K562 (cell line): ENCODE measurements at regions not wholly inside any gene's neighbourhood (a gene's known extent, or its start where the extent isn't known, plus 50 kb on each side); places are given as distances from the start of the nearest gene placed in this dataset.

Experiments used
- ATAC-seq: fragments of 200-7000 bp; cut with Tn5 transposase; 3 replicates; pipeline ENCODE4 v1.9.1; 2020; ENCODE audit warnings: moderate library complexity
- BruUV-seq: library from RNA; stranded (reverse); fragments of 400-500 nt; replicated peaks from 2 replicates; lab custom pipeline; 2021; lab: Mats Ljungman, UMichigan
- CTCF ChIA-PET: fragments of 300-600 bp; formaldehyde crosslinking; extraction: SDS; loops from one replicate; lab custom pipeline; 2021; ENCODE audit warnings: low intra/inter-chr PET ratio; lab: Yijun Ruan, JAX
- POLR2A ChIA-PET: fragments of 300-600, 350-650 bp; sonication (Branson Sonifier 250); formaldehyde crosslinking; extraction: SDS; loops from one replicate; lab custom pipeline; 2021; ENCODE audit warnings: antibody characterized with exemption, inconsistent platforms; lab: Yijun Ruan, JAX
- DNase-seq, 4 experiments: peaks; one replicate each; pipeline versions ENCODE4 v3.0.0 to v3.0.0-alpha.2; 2011 to 2018; ENCODE audit warnings: low spot score in 3 of 4, mixed read lengths in 3 of 4; ENCODE audit errors: extremely low read depth in 1 of 4
- FAIRE-seq: peaks from 2 replicates; lab custom pipeline; 2011; peaks lifted over from hg19 to GRCh38; lab: Jason Lieb, UNC
- H2AFZ ChIP-seq: 2 replicates; pipeline ENCODE4 v1.6.0; 2011; ENCODE audit warnings: low read depth, low read length, control low read depth, inconsistent platforms
- H3K27ac ChIP-seq: fragments of 200-600 bp; 3 replicates; pipeline ENCODE4 v1.8.0; 2011; ENCODE audit warnings: low read depth, mild to moderate bottlenecking, control low read depth, inconsistent platforms, low read length, moderate library complexity, mixed read lengths; ENCODE audit errors: extremely low read depth
- H3K27me3 ChIP-seq, 2 experiments: fragments of 300-600 bp in 1 of 2; 2 replicates in 1 of 2; 3 replicates in 1 of 2; pipeline versions ENCODE4 v1.6.0 to v1.8.0; 2011; ENCODE audit warnings: inconsistent platforms in 2 of 2, low read length in 2 of 2, mild to moderate bottlenecking in 1 of 2, mixed read lengths in 1 of 2, moderate library complexity in 1 of 2; ENCODE audit not compliant: control insufficient read depth in 2 of 2, insufficient read depth in 2 of 2
- H3K36me3 ChIP-seq: fragments of 300-600 bp; 3 replicates; pipeline ENCODE4 v1.8.0; 2011; ENCODE audit warnings: mild to moderate bottlenecking, low read length, inconsistent platforms; ENCODE audit not compliant: control insufficient read depth, insufficient read depth
- H3K4me1 ChIP-seq, 2 experiments: fragments of 200-600 bp in 1 of 2; replicated peaks in 1 of 2; 2 replicates in 1 of 2; 3 replicates in 1 of 2; pipeline versions ENCODE4 v1.5.1 to v1.8.0; 2011; ENCODE audit warnings: inconsistent platforms in 2 of 2, low read length in 2 of 2, mild to moderate bottlenecking in 1 of 2, mixed read lengths in 1 of 2, moderate library complexity in 1 of 2; ENCODE audit not compliant: control insufficient read depth in 2 of 2, insufficient read depth in 2 of 2
- H3K4me2 ChIP-seq: 2 replicates; pipeline ENCODE4 v1.6.1; 2011; ENCODE audit warnings: low read length, control low read depth, inconsistent platforms, mixed read lengths; ENCODE audit not compliant: insufficient read depth
- H3K4me3 ChIP-seq: fragments of 200-600 bp; sonication (generic), shearing (Covaris generic); 2 replicates; pipeline ENCODE4 v1.5.1; 2016; ENCODE audit warnings: control low read depth, inconsistent platforms
- H3K79me2 ChIP-seq: fragments of 200-600 bp; 3 replicates; pipeline ENCODE4 v1.8.0; 2011; ENCODE audit warnings: low read length, inconsistent platforms; ENCODE audit not compliant: control insufficient read depth, insufficient read depth
- H3K9ac ChIP-seq, 2 experiments: 2 replicates each; pipeline versions ENCODE4 v1.6.0 to v1.6.1; 2011; ENCODE audit warnings: low read depth in 2 of 2, low read length in 2 of 2, control low read depth in 1 of 2, inconsistent platforms in 1 of 2, mild to moderate bottlenecking in 1 of 2, mixed read lengths in 1 of 2; ENCODE audit not compliant: insufficient read depth in 1 of 2
- H3K9me1 ChIP-seq: one replicate; pipeline ENCODE4 v1.6.0; 2011; ENCODE audit warnings: inconsistent platforms, mild to moderate bottlenecking, low read length, moderate library complexity; ENCODE audit not compliant: control insufficient read depth, insufficient read depth
- H3K9me3 ChIP-seq: replicated peaks from 2 replicates; pipeline ENCODE4 v1.5.1; 2011; ENCODE audit warnings: low read depth, low read length, inconsistent platforms; ENCODE audit not compliant: control insufficient read depth, insufficient read depth
- H4K20me1 ChIP-seq: replicated peaks from 2 replicates; pipeline ENCODE4 v1.6.1; 2011; ENCODE audit warnings: low read length, inconsistent platforms, mixed read lengths; ENCODE audit not compliant: control insufficient read depth, insufficient read depth
- BCOR ChIP-seq: fragments of 450-650 bp; IDR thresholded peaks from 2 replicates; pipeline ENCODE4 v1.6.1; 2016
- ESRRA ChIP-seq: fragments of 450-650 bp; IDR thresholded peaks from 2 replicates; pipeline ENCODE4 v1.6.1; 2014; ENCODE audit warnings: low read depth, mild to moderate bottlenecking, moderate library complexity, borderline replicate concordance
- GMEB1 ChIP-seq: fragments of 250-450 bp; sonication (Bioruptor Pico); IDR thresholded peaks from 2 replicates; pipeline ENCODE4 v1.4.0; 2020; ENCODE audit warnings: mild to moderate bottlenecking
- HMGXB4 ChIP-seq: sonication (generic); formaldehyde crosslinking; IDR thresholded peaks from 2 replicates; pipeline ENCODE4 v1.8.1; 2023; ENCODE audit warnings: mild to moderate bottlenecking, missing genetic modification reagents
- HNRNPK ChIP-seq: fragments of 200-400 bp; formaldehyde crosslinking; IDR thresholded peaks from one replicate; pipeline ENCODE4 v1.6.1; 2018; ENCODE audit warnings: mild to moderate bottlenecking, low read depth, low read length; ENCODE audit not compliant: poor library complexity, severe bottlenecking
- ILF3 ChIP-seq: fragments of 450-650 bp; IDR thresholded peaks from 2 replicates; pipeline ENCODE4 v1.6.1; 2018; ENCODE audit warnings: antibody characterized with exemption, mild to moderate bottlenecking, moderate library complexity, borderline replicate concordance
- KAT8 ChIP-seq: fragments of 450-650 bp; IDR thresholded peaks from 2 replicates; pipeline ENCODE4 v1.6.1; 2016; ENCODE audit warnings: low read depth, mild to moderate bottlenecking
- MBD1 ChIP-seq: fragments of 250-450 bp; sonication (Bioruptor Pico); IDR thresholded peaks from 2 replicates; pipeline ENCODE4 v1.8.0; 2022; ENCODE audit warnings: inconsistent platforms
- NFE2 ChIP-seq: IDR thresholded peaks from 2 replicates; pipeline ENCODE4 v1.6.1; 2014; ENCODE audit warnings: antibody characterized with exemption, low read depth
- PRPF4 ChIP-seq: fragments of 200-400 bp; formaldehyde crosslinking; IDR thresholded peaks from one replicate; pipeline ENCODE4 v1.6.1; 2017; ENCODE audit warnings: low read length, low read depth, mild to moderate bottlenecking; ENCODE audit not compliant: insufficient read depth, poor library complexity, severe bottlenecking
- SMAD1 ChIP-seq: fragments of 150-350 bp; IDR thresholded peaks from 2 replicates; pipeline ENCODE4 v1.6.1; 2014; ENCODE audit warnings: low read length, low read depth; ENCODE audit not compliant: partially characterized antibody
- U2AF1 ChIP-seq: fragments of 200-400 bp; formaldehyde crosslinking; optimal IDR thresholded peaks from 2 replicates; pipeline ENCODE3; 2017; ENCODE audit warnings: mild to moderate bottlenecking, low read depth, low read length, moderate library complexity
- USF1 ChIP-seq: sonication (generic); formaldehyde crosslinking; IDR thresholded peaks from 2 replicates; pipeline ENCODE4 v1.9.0; 2022; ENCODE audit warnings: mild to moderate bottlenecking, missing genetic modification reagents
- YBX1 ChIP-seq: fragments of 450-650 bp; IDR thresholded peaks from 2 replicates; pipeline ENCODE4 v1.7.1; 2016; ENCODE audit warnings: mild to moderate bottlenecking
- ZNF316 ChIP-seq: fragments of 450-650 bp; IDR thresholded peaks from 2 replicates; pipeline ENCODE4 v1.6.1; 2016
- ZNF586 ChIP-seq: fragments of 450-650 bp; formaldehyde crosslinking; conservative IDR thresholded peaks from 2 replicates; pipeline ENCODE4 v1.4.0; 2020; ENCODE audit warnings: mild to moderate bottlenecking, moderate library complexity
- WGBS: fragments of 100-300 bp; shearing (Covaris generic); methylation state at CpG from one replicate; pipeline ENCODE4 v1.1.6; 2016; ENCODE audit warnings: low coverage, mixed read lengths; ENCODE audit not compliant: insufficient coverage; ENCODE audit errors: missing lambda C conversion rate; 5-methylcytosine and 5-hydroxymethylcytosine counted together
- in situ Hi-C: fragments of 300-500 bp; cut with MboI; formaldehyde crosslinking; loops from 4 replicates; pipeline ENCODE4 v1.15.0; 2018; ENCODE audit warnings: inconsistent platforms, mixed read lengths
- intact Hi-C: fragments of 100-400 bp; cut with micrococcal nuclease; formaldehyde crosslinking; loops from 2 replicates; pipeline ENCODE4 v1.14.2; 2022

GRCh38 chr15:95470997-95471689, 859.4 kb upstream of the NR2F2 start:
- Histone ChIP-seq H3K9me1 (no peaks in the 10 kb centered on the region), H3K9me3 (no peaks in the 10 kb centered on the region), H4K20me1 (no peaks in the 10 kb centered on the region), H3K79me2 (no peaks in the 10 kb centered on the region), H3K9ac (no peak overlapping the region), H2AFZ (no peak overlapping the region), H3K4me3 (no peak overlapping the region), H3K4me2 (no peak overlapping the region), H3K36me3 (no peaks in the 10 kb centered on the region), H3K27me3 (peaks cover 0 to 6% of the 10 kb centered on the region in 2 experiments; a peak in 4 of 5 replicates), H3K27ac (no peak overlapping the region), H3K4me1 (no peaks in the 10 kb centered on the region)
- DNase-seq (no peak), FAIRE-seq (peak; percentile 23), ATAC-seq (no peak)
- intact Hi-C loops (no loop called here), in situ Hi-C loops (no loop called here)
- BruUV-seq: no TSS peak
- 0% methylated on average over 4 of the region's 4 CpGs for WGBS
- TF ChIP-seq MBD1 (CRISPR knock-in tag): no peak
- no peak for TF ChIP-seq USF1 (CRISPR knock-in tag)
- TF ChIP-seq YBX1: no peak
- TF ChIP-seq HNRNPK: no peak
- TF ChIP-seq SMAD1: no peak
- TF ChIP-seq U2AF1: no peak
- no peak for TF ChIP-seq BCOR
- no peak for TF ChIP-seq NFE2
- TF ChIP-seq ZNF586: no peak
- TF ChIP-seq GMEB1: no peak
- no peak for TF ChIP-seq PRPF4
- TF ChIP-seq ESRRA: no peak
- no peak for TF ChIP-seq ILF3
- no peak for TF ChIP-seq KAT8
- TF ChIP-seq HMGXB4 (CRISPR knock-in tag): no peak
- no peak for TF ChIP-seq ZNF316
- ChIA-PET CTCF (no interaction called here), POLR2A (interaction anchor here (0.8 kb wide), 1 partner anchor 855 kb away, joined by 3 read pairs; no protein-coding TSS in a partner anchor)
